ENCODE measurements at regions not wholly inside any gene's neighbourhood (a gene's known extent, or its start where the extent isn't known, plus 50 kb on each side); places are given as distances from the start of the nearest gene placed in this dataset.
"Not testable (repeated sequence)": the region's sequence is repeated elsewhere in the genome, so short reads cannot be mapped to it uniquely, and the experiment has no call there.

GRCh38 chr14:54232735-54233134 is 164.1 kb upstream of the CDKN3 start:
- in situ Hi-C loops (cut with HindIII; ENCODE audit: low sequenced_read_pairs) = no loop called here

GRCh38 chr14:54241517-54241916 is 155.3 kb upstream of the CDKN3 start:
- in situ Hi-C loops (cut with HindIII; ENCODE audit: low sequenced_read_pairs) = no loop called here

- in situ Hi-C loops (cut with HindIII; ENCODE audit: low sequenced_read_pairs) = no loop called here
Measured at GRCh38 chr14:54251356-54251755, 145.5 kb upstream of the CDKN3 start.

- in situ Hi-C loops (cut with HindIII; ENCODE audit: low sequenced_read_pairs) = no loop called here
Measured at GRCh38 chr14:54252072-54252730, 144.6 kb upstream of the CDKN3 start.

GRCh38 chr14:54253195-54253947 is 143.4 kb upstream of the CDKN3 start:
- in situ Hi-C loops (cut with HindIII; ENCODE audit: low sequenced_read_pairs) = no loop called here

- in situ Hi-C loops (cut with HindIII; ENCODE audit: low sequenced_read_pairs) = no loop called here
Measured at GRCh38 chr14:54256156-54256555, 140.7 kb upstream of the CDKN3 start.

- in situ Hi-C loops (cut with HindIII; ENCODE audit: low sequenced_read_pairs) = no loop called here
Measured at GRCh38 chr14:54257424-54257823, 139.4 kb upstream of the CDKN3 start.

GRCh38 chr14:54258382-54258781 is 138.4 kb upstream of the CDKN3 start:
- in situ Hi-C loops (cut with HindIII; ENCODE audit: low sequenced_read_pairs) = no loop called here

GRCh38 chr14:54259821-54260220 is 137.0 kb upstream of the CDKN3 start:
- in situ Hi-C loops (cut with HindIII; ENCODE audit: low sequenced_read_pairs) = no loop called here

GRCh38 chr14:54261283-54261682 is 135.5 kb upstream of the CDKN3 start:
- in situ Hi-C loops (cut with HindIII; ENCODE audit: low sequenced_read_pairs) = no loop called here

GRCh38 chr14:54266616-54267015 is 130.2 kb upstream of the CDKN3 start:
- in situ Hi-C loops (cut with HindIII; ENCODE audit: low sequenced_read_pairs) = not testable (repeated sequence)

- in situ Hi-C loops (cut with HindIII; ENCODE audit: low sequenced_read_pairs) = no loop called here
Measured at GRCh38 chr14:54267172-54267571, 129.6 kb upstream of the CDKN3 start.

- in situ Hi-C loops (cut with HindIII; ENCODE audit: low sequenced_read_pairs) = no loop called here
Measured at GRCh38 chr14:54275997-54276725, 120.6 kb upstream of the CDKN3 start.

GRCh38 chr14:54278087-54278486 is 118.7 kb upstream of the CDKN3 start:
- in situ Hi-C loops (cut with HindIII; ENCODE audit: low sequenced_read_pairs) = no loop called here

- in situ Hi-C loops (cut with HindIII; ENCODE audit: low sequenced_read_pairs) = no loop called here
Measured at GRCh38 chr14:54278665-54279295, 118.0 kb upstream of the CDKN3 start.

- in situ Hi-C loops (cut with HindIII; ENCODE audit: low sequenced_read_pairs) = no loop called here
Measured at GRCh38 chr14:54282849-54283248, 114.0 kb upstream of the CDKN3 start.

- in situ Hi-C loops (cut with HindIII; ENCODE audit: low sequenced_read_pairs) = no loop called here
Measured at GRCh38 chr14:54285030-54285429, 111.8 kb upstream of the CDKN3 start.

GRCh38 chr14:54291491-54292191 is 105.2 kb upstream of the CDKN3 start:
- in situ Hi-C loops (cut with HindIII; ENCODE audit: low sequenced_read_pairs) = no loop called here

GRCh38 chr14:54294802-54295201 is 102.0 kb upstream of the CDKN3 start:
- in situ Hi-C loops (cut with HindIII; ENCODE audit: low sequenced_read_pairs) = no loop called here

GRCh38 chr14:54299410-54300363 is 97.1 kb upstream of the CDKN3 start:
- in situ Hi-C loops (cut with HindIII; ENCODE audit: low sequenced_read_pairs) = no loop called here

Measured in DLD1 (cell line).